AG04449 (cell line): ENCODE measurements at regions not wholly inside any gene's neighbourhood (a gene's known extent, or its start where the extent isn't known, plus 50 kb on each side); places are given as distances from the start of the nearest gene placed in this dataset.

ENCODE experiments used
- CTCF ChIA-PET: fragments of 350-600 bp; formaldehyde crosslinking; extraction: SDS; loops from one replicate; lab custom pipeline; 2021; ENCODE audit warnings: antibody characterized with exemption; lab: Yijun Ruan, JAX
- POLR2A ChIA-PET: fragments of 400-600, 350-600 bp; formaldehyde crosslinking; extraction: SDS; loops from one replicate; lab custom pipeline; 2020; ENCODE audit warnings: antibody characterized with exemption, inconsistent platforms; lab: Yijun Ruan, JAX
- DNase-seq: peaks from one replicate; pipeline ENCODE4 v3.0.0-alpha.2; 2010; ENCODE audit warnings: low read depth, low spot score
- H3K4me3 ChIP-seq: 2 replicates; pipeline ENCODE4 v1.5.1; 2011; ENCODE audit warnings: low read depth, mild to moderate bottlenecking, control low read depth, low read length
- CTCF ChIP-seq: IDR thresholded peaks from one replicate; pipeline ENCODE4 v1.5.1; 2011; ENCODE audit warnings: mild to moderate bottlenecking, moderate library complexity, low read length, control low read depth, inconsistent platforms; ENCODE audit not compliant: insufficient read depth; ENCODE audit errors: missing control alignments

DNA sequence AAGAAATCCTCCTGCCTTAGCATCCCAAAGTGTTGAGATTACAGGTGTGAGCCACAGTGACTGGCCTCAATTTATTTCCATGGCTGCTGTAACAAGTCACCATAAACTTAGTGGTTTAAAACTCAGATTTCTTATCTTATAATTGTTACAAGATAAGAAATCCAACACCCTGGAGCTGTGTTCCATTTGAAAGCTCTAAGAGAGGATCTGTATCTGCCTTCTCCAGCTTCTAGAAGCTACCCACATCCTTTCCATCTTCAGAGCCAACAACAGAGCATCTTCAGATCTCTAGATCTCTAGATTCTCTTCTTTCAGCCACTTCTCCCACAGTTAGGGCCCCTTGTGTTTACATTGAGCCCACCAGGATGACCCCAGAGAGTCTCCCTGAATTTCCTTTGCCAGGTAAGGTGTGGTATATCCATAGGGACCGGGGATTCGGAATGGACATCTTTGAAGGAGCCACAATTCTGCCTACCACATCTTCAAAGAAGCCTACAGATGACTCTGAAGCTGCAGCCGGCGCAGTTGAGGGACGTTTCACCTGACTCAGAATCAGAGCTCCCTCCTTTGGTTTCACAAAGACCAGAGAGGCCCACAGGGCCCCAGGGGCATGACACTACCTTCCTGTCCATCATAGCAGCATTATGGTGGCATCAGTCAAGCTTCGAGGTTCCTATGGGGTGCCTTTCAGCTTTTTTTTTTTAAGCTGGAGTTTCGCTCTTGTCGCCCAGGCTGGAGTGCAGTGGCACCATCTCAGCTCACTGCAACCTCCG lies 87.0 kb upstream of the IGF1R start:
- no peak for DNase-seq
- CTCF ChIA-PET, result interaction anchor here (0.6 to 1.1 kb wide), 3 partner anchors 13 to 540 kb away, joined by 3 read pairs; no protein-coding TSS in a partner anchor
- POLR2A ChIA-PET, result no interaction called here
- TF ChIP-seq CTCF, result no peak
- H3K4me3 ChIP-seq, result no peak overlapping the region

- no peak overlapping the region for H3K4me3 ChIP-seq
- TF ChIP-seq CTCF, result no peak
- DNase-seq, result no peak
- ChIA-PET CTCF (interaction anchor here (0.6 to 1.1 kb wide), 3 partner anchors 14 to 539 kb away, joined by 3 read pairs; no protein-coding TSS in a partner anchor), POLR2A (no interaction called here)
These were observed 85.9 kb upstream of the IGF1R start for GRCh38 chr15:98562331-98562937.

DNA sequence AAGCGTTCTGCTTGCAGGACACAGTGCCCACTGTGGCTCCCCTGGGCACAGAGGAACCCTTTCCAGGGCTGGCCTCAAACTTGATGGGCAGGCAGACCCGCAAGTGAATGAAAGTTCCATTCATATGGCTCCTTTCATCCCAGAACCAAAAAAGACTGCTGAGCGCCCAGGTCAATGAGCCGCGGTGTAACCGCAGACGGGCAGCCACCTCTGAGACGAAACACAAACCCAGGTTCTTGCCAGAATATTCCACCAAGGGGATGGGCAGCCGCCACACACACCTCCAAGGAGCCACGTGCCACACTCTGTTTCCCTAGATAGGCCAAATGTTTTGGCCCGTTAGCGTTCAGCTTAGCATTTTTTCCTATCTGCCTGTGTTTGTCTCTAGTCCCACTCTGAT lies 82.8 kb upstream of the IGF1R start:
- ChIA-PET CTCF (no interaction called here), POLR2A (no interaction called here)
- H3K4me3 ChIP-seq, result no peak overlapping the region
- TF ChIP-seq CTCF, result no peak
- no peak for DNase-seq

- ChIA-PET CTCF (interaction anchor here (0.6 to 2.7 kb wide), 15 partner anchors 10 to 501 kb away, joined by 3 to 19 read pairs (median 3); no protein-coding TSS in a partner anchor), POLR2A (no interaction called here)
- no peak for TF ChIP-seq CTCF
- no peak for DNase-seq
- no peak overlapping the region for H3K4me3 ChIP-seq
These were observed 80.4 kb upstream of the IGF1R start for GRCh38 chr15:98567951-98568350.

DNA sequence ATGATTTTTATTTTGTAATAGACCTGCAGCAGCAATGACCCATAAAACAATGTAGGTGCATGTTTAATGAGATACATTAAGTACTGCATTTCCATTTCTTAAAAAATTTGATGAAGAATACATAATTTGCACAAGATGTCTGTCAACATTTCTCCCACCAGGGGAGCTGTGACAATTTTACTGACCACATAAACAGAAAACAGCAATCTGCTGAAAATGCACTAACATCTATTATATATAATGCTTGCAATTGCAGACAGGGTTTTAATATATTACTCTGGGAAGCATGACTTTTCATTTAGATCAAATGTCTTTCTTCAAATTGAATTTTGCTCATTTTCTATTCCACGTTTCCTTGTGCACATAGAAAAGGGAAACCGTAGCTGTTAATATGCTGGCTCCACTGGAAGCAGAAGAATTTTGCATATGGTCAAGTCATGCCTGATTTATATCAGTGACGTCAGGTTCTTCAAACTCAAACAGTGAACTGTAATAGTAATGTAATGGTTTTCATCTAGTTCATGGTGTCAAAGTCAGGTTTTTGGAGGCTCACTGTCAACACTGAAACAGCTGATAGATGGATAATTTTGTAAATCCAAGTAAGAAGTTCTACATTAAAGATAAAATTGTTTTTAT lies 79.8 kb upstream of the IGF1R start:
- ChIA-PET CTCF (interaction anchor here (1.0 to 2.7 kb wide), 13 partner anchors 9 to 500 kb away, joined by 3 to 19 read pairs (median 3); no protein-coding TSS in a partner anchor), POLR2A (no interaction called here)
- TF ChIP-seq CTCF, result peak; percentile 19
- no peak for DNase-seq
- H3K4me3 ChIP-seq, result no peak overlapping the region

DNA sequence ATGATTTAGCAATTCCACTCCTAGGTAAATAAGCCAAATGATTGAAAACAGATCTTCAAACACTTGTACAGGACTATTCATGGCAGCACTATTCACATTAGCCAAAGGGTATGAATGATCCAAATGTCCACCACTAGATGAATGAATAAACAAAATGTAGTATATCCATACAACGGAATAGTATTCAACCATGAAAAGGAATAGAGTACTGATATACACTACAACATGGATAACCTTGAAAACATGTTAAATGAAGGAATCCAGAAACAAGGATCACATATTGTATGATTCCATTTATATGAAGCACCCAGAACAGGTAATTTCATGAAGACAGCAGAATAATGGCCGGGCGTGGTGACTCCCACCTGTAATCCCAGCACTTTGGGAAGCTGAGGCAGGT lies 78.2 kb upstream of the IGF1R start:
- TF ChIP-seq CTCF, result no peak
- POLR2A ChIA-PET, result no interaction called here
- CTCF ChIA-PET, result no interaction called here
- no peak for DNase-seq
- H3K4me3 ChIP-seq, result no peak overlapping the region
